NCI-H1694 treated with DMSO at 0.1 percent for 48 hours (cell line): ENCODE measurements at regions not wholly inside any gene's neighbourhood (a gene's known extent, or its start where the extent isn't known, plus 50 kb on each side); places are given as distances from the start of the nearest gene placed in this dataset.
"Not testable (repeated sequence)": the region's sequence is repeated elsewhere in the genome, so short reads cannot be mapped to it uniquely, and the experiment has no call there.

Source experiments
- DNase-seq: peaks from one replicate; lab custom pipeline; 2025; lab: John Stamatoyannopoulos, UW

DNA sequence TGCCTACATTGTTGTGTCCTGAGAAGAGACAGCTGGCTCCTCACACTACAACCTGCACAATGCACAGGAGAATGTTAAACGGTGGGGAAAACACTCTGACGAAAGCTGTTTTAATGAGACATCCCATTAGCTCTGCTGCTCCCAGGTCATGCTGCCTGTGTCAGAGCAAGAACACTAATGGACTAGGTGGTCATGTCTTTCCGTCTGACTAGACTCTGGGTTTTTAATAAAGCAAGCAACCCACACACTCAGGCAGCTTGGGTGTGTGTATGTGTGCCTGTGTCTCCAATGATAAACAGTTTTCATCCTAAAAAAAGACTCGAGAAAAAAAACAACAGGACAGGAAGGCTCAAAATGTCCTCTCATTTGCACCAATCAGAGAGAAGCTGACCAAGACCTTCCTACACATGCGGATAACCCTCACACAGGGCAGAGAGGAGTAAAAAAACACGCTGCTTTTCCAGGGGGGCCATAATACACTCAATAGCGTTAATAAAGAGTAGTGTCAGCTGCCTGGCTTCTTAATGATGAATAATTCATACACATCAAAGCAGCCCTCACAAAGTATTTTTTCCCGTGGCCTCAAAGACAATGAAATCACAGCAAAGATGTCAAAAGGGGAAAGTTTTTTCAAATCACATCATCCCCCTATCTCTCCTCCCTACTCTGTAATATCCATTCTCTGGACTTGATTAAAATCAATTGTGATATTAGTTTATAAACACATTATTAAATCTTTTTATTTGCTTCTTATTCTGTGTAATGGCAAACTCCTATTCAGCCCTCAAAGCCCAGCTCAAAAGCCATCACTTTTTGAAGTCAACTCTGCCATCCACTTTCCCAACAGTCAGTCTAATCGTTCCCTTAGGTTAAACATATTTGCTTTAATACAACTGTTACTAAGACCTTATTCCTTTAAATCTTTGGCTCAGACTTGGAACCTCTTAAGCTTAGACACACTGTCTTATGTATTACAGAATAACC lies 244.2 kb upstream of the CDH11 start:
- DNase-seq, result no peak

DNA sequence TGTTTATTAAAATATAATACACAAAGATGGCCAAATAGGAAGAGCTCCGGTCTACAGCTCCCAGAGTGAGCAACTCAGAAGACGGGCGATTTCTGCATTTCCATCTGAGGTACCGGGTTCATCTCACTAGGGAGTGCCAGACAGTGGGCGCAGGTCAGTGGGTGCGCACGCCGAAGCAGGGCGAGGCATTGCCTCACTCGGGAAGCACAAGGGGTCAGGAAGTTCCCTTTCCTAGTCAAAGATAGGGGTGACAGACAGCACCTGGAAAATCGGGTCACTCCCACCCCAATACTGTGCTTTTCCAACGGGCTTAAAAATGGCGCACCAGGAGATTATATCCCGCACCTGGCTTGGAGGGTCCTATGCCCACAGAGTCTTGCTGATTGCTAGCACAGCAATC lies 234.9 kb upstream of the CDH11 start:
- not testable (repeated sequence) for DNase-seq

DNA sequence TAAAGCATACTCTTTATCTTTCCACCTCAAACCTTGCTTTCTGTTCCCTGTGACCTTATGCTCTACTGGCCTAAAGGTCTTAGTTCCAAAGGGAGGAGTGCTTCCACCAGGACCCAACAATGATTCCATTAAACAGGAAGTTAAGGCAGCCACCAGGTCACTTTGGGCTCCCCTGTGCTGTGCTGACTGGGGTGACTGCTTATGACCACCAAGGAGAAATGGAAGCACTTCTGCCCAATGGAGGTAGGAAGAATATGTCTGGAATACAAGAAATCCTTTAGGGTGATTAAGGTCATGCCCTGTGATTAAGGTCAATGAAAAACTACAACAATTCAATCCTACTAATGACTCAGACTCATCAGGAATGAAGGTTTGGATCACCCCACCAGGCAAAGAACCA lies 233.8 kb upstream of the CDH11 start:
- no peak for DNase-seq

DNA sequence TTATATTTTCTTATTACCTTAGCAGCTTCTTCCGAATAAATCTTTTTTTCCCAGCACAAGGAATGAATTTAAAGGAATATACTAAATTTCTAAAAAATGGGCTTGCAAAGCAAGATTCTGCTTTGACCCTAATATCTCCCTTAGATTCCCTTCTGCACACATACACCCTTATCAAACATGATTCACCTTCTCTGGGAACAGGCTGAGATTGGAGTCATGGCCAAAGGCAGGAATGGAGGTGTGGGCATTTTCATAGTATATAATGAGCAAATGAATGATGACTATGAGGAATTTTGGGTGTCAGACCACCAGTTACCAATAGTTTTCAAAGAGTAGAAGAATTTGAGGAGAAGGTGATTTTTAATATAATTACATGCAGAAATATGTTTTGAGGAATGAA lies 231.3 kb upstream of the CDH11 start:
- DNase-seq, result no peak

DNA sequence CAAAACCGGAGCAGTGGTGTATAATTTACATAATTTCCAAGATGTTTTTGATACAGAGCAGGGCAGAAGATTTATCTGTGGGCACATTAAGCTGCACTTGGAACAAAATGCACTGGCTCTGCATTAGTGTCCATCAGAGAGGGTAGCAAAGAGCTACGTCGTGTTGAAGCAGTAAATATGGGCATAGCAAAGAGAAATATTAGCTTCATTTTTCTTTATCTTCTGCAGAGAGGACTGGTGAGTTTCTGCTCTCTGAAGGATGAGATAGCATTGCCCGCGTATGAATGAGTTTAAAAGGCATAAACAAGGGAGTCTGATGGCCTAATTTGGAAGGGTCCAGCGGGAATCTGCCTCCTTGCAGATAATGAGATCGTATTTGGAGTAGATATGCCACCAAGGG lies 227.8 kb upstream of the CDH11 start:
- no peak for DNase-seq

DNA sequence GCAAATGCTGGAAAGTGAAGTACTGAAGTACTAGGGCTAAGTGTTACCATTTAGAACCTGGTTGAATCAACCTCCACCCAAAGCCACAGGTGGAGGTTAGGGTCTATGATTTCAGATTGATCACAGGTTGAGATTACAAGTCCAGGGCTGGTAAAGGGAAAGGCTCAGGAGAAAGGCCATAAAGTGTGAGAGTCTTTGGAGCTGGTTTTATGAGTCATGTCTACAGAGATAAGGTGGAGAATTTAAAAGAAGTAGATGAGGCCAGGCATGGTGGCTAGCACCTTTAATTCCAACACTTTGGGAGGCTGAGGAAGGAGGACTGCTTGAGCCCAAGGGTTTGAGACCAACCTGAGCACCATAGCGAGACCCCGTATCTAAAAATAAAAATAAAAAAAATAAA lies 221.7 kb upstream of the CDH11 start:
- no peak for DNase-seq

DNA sequence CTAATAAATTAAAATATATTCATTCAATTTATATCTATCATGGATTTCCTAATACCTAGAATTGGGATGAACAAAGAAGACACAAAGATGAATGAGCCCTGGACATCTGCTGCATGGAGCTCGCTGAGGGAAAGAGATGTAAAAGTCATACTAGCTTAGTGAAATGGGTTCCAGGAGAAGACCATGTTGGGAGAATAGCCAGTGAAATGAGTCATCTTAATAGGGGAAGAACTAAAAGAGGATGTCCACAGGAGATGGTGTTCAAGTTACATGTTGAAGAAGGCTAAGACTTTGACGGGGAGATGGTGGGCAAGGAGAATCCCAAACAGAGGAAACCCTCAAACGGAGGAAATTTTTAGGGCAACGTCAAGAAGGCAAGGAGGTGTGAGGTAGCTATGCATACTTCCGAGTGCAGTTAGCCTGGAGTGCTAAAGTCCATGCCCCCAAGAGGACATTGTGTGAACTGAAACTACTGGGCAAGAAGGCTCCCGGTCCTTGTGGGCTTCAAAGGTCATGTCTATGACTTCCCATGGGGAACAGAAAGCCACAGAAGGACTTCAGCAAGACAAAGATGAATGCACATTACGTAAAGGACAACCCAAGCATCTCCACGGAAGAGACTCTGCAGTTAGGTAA lies 220.5 kb upstream of the CDH11 start:
- DNase-seq, result no peak

DNA sequence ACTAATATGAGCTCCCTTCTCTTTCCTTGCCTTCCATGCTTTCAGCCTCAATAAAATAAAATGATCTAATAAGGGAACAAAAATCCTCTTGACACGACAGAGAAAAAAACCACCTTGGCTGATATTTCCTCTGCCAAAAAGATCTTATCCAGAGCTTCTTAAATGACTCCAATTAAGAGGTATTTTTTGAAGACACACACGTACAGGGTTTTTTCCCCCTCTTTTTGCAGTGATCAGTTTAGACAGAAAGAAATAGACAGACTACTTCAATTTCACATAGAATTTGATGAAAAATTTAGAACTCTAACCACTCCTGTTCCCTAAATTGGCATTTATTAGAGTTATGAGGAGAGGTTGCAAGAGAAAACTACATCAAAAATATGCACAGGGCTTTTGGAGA lies 217.2 kb upstream of the CDH11 start:
- DNase-seq, result no peak

DNA sequence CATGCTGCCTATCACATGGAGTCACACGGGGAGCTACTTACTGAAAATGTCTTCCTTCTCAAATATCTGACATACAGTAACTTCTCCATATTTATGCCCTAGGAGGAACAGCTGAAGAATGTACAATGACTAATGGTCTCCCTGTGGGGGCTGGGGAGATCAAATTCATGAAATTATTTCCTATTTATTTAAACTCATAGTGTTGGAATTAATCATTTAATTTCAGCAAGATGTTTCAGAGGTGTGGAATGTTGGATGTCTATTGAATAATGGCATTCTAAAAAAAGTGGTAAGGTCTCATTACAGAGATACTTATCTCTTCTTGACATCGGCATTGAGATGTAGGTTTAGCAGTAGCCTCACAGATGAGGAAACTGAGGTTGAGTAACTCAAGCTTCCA lies 214.3 kb upstream of the CDH11 start:
- no peak for DNase-seq

DNA sequence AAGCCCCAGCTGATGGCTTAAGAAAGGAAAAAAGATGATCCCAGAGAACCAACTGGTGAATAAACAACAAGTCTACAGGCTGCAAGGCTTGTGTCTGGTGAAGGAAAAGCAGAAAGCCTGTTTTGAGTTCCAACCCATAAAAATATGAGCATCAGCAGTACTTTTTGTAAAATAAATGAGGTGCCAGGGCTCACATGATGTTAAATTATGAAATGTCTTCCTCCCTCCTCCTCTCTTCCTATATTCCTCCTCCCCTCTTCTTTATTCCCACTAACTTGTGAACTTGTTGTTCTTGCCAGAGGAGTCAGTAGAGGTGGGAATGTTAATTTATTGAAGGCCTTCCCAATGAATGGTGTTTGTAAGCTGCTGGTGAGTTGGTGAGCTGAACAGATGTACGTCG lies 212.2 kb upstream of the CDH11 start:
- DNase-seq, result no peak

DNA sequence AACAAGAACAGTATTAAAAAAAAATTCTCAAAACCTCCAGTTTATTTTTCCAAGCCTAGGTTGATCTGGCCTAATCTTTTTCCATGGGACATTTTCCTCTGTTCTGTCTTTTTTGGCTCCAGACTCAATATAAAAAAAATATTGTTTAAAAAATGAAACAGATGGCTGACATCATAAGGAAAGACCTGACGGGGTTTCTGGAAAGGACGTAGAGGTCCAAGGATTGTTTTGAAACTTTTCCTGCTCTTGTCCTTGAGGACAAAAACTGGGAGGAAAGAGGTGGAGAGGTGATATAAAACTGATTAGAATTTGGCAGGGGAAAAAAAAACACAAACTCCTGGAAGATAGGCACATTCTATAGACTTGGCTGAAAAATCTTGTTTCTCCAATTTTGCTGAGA lies 211.4 kb upstream of the CDH11 start:
- DNase-seq, result no peak

DNA sequence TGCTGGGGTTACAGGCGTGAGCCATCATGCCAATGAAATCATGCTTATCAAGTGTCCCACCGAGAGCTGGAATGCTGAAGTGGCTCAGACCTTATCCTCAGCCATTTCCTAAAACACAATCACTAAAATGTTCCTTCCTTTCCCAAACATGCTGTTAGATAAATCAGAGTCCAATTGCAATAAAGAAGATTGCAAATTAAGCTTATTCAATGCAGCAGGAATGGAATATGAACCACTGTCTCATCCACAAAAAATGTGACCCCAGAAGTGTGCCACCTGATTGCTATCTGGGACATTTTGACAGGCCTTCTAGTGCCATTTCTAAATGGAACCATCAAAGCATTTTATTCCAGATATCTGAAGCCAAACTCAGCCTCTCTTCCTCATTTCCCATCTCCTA lies 205.5 kb upstream of the CDH11 start:
- DNase-seq, result no peak

DNA sequence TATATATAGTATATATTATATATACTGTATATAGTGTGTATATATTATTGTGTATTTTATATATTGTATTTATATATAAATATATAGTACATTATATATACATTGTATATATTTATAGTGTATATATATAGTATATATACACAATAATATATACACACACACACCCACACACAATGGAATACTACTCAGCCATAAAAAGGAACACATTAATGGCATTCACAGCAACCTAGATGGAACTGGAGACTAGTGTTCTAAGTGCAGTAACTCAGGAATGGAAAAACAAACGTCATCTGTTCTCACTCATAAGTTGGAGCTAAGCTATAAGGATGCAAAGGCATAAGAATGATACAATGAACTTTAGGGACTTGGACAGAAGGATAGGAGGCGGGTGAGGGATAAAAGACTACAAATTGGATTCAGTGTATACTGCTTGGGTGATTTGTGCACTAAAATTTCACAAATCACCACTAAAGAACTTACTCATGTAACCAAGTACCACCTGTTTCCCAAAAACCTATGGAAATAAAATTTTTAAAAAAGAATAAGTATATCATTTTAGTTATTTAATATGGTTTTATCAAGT lies 201.9 kb upstream of the CDH11 start:
- DNase-seq, result no peak

DNA sequence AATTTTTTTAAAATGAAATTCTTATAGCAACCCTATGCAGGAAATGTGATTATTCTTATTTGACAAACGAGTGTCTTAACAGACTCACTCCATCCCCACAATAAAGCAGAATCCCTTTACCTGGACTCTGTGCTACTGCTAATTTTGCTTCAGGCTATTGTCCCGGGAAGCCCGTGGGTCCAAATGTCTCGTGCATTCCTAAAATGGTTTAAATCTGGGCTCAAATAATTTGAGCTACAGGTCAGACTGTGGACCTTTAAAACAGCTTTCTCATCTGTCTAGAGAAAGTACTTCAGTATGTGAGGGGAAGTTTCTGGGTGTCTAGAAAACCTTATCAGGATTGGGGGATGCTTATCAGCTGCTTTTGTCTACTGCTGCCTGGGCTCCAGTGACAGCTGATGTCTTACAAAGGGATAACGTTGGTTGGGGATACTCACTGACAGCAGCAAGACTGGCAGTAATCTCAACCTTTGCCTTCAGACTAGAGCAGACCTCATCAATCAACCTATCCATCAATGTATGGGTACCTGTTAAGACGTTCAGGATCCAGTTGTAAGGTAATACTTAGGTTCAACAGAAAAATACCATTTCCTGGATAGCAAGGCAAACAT lies 197.9 kb upstream of the CDH11 start:
- no peak for DNase-seq

DNA sequence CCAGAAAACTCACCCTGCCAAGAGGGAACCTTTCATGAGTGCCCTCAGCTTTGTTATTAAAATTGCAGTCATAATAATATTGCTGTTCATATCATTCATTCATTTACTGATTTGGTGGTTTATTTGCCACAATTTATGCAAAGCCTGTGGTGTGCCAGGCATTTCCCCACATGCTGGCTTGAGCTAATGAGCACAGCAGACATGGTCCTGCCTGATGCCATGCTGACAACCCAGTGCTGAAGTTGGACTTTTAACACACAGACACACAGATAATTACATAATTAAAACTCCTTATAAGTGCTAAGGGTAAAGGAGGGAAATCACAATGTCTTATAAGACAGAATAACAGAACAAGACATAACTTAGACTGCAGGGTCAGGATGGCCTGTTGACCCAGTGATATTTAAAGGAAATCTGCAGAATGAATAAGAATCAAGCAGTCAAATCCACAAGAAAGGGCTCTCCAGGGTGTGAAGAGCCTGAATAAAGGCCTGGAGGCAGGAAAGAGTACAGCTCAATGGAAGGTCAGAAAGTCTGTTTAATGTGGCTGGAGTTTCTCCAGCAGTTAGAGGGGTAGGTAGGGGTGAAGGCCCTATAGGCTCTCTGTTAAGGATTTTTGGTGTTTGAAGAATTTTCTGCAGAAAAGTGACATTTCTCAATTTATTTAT lies 196.9 kb upstream of the CDH11 start:
- peak; percentile 22 for DNase-seq

DNA sequence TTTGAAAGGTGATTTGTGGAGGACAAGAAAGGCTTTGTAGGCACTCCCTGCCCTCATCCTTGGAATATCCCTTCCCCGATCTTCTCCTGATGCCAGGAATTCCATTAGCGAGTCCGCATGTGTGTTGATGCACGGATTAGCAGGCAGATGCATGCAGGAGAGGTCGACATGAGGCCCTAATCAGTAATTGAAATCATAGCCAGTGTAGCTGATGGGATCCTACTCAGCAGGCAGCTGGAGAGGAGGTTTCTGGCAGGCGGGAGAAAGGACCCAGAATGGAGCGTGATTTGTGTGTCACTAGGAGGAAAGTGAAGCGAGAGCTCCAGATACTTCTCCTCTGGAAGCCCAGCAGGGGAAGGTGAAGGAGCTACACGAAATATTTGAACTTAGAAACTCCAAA lies 196.3 kb upstream of the CDH11 start:
- peak; percentile 67 for DNase-seq

DNA sequence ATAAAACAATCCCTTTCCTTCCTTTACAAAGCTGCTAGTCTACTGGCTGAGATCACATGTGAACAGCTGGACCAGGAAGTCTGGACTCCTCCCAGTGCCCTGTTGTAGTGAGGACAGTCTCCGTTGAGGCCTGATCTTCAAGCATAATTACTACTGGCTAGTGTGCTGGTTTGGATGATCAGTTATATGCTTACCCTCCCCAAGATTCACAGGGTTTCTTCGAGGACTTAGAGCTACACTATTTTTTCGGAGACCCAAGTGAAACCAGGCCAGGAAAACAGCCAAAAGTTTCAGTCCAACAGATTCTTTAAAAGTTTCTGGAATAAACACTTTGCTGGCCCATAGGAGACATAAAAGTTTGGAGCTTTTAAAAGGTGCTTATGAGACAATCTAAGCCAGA lies 194.9 kb upstream of the CDH11 start:
- DNase-seq, result no peak

DNA sequence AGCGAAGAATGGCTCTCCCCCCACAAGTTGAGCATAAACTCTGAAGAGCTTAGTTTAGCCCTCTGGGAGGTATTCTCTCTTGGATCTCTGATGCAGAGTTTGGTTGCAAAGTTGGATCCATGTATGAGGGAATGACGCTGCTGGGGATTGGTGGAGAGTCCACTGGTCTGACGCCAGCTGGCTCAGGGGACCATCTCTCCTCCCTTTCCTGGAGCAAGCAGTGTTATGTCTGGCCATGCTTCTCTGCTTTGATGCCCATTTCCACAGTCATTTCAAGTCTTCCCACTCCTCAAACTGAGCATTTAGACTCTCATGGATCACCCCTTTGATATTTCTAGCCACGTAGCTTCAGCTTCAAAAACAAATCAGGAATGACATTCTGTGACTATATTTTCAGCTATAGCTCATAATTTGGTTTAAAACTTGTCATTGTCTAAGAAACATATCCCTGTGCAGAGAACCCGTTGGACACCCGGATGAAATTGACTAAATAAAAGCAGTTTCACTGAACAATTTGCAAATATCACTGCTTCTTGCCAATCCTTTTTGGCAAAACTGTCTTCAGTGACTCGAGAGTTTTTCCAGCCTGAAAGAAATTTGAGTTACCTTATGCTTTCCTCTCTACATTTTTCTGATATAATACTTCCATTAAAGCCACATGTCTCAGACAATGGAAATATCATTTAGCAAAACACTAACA lies 193.4 kb upstream of the CDH11 start:
- DNase-seq, result no peak

DNA sequence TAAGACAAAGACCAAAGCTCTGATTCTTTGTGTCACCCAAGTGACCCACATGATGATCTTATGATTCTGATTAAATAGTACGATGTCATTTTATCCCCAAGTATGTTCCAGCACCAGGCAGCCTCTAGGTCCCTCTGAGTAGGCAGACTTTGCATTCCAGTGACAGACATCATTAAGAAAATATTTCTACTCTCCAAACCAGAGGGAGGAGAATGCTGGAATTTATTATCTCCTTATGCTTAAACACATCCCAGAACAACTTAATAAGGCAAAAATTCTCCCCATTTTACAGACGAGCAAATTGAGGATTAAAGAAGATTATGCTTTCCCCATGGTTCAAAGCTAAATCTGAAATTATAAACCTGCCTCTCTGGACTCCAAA lies 192.8 kb upstream of the CDH11 start:
- no peak for DNase-seq

DNA sequence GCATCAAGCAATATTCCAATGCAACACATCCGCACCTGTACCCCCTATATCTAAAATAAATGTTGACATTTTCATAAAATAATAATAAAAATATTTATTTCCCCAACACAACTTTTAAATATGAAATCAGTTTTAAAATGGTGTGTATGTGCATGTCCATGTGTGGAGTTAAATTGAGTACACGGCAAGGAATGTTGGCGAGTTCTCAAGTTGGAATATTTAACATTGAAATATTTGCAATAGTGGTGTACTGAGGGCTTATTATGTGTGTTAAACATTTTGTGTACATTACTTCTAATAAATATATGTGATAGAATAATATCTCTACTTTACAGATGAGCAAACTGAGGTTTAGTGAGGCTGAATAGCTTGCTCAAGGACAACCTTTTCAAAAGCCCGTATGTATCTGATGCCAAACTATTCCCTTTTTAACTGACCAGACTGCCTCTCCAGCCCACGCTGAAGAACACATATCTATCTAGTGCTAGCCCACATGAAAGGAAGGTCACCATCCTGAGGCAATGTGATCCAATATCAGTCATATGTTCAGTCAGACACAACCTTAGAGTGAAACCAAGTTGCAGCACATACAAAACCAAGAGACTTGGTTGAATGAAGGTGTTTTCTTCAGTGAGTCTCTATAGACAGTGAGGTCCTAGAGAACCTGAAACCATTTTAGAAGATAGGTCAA lies 192.2 kb upstream of the CDH11 start:
- DNase-seq, result no peak

DNA sequence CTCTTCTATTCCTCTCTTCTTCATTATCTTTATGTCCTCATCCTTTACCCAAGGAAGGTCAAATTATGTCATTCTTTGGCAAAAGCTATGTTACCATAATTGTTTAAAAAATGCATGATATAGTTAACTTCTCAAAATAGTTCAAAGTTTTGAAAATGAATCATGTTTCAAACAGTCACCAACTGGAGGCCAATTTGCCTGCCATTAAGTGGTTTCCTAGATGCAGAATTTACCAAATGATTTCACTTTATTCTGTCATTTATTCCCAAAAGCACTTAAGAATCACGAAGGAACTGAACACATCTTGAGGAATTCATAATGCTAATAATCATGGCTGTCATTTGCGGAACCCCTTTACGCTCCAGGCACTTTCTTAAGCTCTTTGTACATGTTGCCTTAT lies 190.9 kb upstream of the CDH11 start:
- no peak for DNase-seq
